ENCODE measurements at regions not wholly inside any gene's neighbourhood (a gene's known extent, or its start where the extent isn't known, plus 50 kb on each side); places are given as distances from the start of the nearest gene placed in this dataset.

DNA sequence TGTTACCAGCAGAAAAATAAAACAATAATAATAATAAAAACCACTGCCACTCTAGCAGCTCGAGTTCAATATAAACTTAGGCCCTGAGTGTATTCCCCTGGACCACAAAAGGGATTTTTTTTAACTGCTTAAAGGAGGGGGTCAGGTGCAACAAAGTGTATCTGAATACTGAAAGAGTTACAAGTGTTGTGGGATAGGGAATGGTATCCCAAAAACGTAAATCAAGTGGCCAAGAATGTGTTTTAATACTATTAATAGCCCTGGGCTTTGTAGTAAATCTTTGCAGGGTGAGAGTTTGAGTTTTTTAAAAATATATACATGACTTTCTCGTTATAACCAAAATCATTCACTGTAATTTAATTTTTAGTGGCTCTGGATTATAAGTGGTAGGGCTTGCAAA lies 860.1 kb upstream of the INTU start:
- no peak for ATAC-seq (ENCODE audit: low FRiP score in 2 of 2)
- no peak overlapping the region for H3K27ac ChIP-seq
- H3K4me3 ChIP-seq: no peak overlapping the region
- TF ChIP-seq EP300 (IDR thresholded peaks at IDR 0.05) (no peak), POLR2AphosphoS5 (IDR thresholded peaks at IDR 0.05) (no peak), POLR2A (IDR thresholded peaks at IDR 0.05) (no peak)
- TF ChIP-seq, protein P1, sequence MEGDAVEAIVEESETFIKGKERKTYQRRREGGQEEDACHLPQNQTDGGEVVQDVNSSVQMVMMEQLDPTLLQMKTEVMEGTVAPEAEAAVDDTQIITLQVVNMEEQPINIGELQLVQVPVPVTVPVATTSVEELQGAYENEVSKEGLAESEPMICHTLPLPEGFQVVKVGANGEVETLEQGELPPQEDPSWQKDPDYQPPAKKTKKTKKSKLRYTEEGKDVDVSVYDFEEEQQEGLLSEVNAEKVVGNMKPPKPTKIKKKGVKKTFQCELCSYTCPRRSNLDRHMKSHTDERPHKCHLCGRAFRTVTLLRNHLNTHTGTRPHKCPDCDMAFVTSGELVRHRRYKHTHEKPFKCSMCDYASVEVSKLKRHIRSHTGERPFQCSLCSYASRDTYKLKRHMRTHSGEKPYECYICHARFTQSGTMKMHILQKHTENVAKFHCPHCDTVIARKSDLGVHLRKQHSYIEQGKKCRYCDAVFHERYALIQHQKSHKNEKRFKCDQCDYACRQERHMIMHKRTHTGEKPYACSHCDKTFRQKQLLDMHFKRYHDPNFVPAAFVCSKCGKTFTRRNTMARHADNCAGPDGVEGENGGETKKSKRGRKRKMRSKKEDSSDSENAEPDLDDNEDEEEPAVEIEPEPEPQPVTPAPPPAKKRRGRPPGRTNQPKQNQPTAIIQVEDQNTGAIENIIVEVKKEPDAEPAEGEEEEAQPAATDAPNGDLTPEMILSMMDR (IDR thresholded peaks at IDR 0.05): no peak
- no peaks in the 10 kb centered on the region for H3K27me3 ChIP-seq
- DNase-seq: no peak
- no peaks in the 10 kb centered on the region for H3K9me3 ChIP-seq
- no peaks in the 10 kb centered on the region for H3K36me3 ChIP-seq
- WGBS, 2 donors: 37 to 45% methylated on average over 3 of the region's 3 CpGs
- H3K4me1 ChIP-seq: no peaks in the 10 kb centered on the region

DNA sequence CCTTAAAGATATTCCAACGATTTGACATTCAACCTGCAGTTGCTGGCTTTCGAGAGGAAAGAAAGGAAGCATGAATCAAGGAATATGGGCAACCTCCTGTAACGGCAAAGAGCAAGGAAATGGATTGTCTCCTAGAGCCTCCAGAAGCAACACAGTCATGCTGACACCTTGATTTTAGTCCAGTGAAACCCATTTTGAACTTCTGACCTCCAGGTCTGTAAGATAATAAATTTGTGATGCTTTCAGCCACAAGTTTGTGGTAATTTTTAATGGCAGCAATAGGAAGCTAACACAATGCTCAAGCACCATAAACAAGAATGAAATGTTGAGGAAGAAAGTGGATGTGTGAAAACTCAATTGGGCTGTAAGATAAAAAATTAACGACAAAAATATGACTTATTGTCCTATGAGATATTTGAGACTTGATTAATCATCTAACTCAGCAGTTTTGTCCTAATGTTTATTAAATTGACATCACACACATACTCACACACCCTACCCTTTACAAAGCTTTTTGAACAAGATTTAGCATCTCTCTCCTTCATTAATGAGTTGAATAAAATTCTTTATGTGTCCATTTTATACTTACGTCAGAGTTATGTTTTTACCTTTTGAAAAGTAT lies 857.2 kb upstream of the INTU start:
- no peak for ATAC-seq (ENCODE audit: low FRiP score in 2 of 2)
- Histone ChIP-seq H3K27me3 (no peaks in the 10 kb centered on the region), H3K4me3 (no peak overlapping the region), H3K4me1 (no peaks in the 10 kb centered on the region), H3K36me3 (no peaks in the 10 kb centered on the region), H3K27ac (no peak overlapping the region), H3K9me3 (no peaks in the 10 kb centered on the region)
- no peak for TF ChIP-seq POLR2A (IDR thresholded peaks at IDR 0.05)
- 68 to 79% methylated on average over 5 of the region's 5 CpGs for WGBS, 2 donors
- DNase-seq: no peak

DNA sequence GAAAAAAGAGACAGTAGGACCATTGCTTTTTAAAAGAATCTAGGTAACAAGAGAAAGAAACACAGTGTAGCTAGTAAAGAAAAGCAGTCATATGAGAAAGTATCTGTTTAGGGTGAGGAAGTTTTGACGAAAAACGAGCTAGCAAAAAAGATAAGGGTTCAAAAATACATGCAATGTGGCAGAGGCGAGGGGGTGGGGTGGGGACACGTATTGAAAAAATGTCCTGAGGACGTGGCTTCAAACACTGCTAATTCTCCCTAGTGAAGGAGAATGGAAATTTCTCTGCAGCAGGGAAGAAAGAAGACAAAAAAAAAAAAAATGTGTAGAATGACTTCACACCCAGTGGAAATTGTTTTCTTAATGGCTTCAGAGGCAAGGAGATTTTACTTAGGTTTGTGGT lies 856.4 kb upstream of the INTU start:
- WGBS, 2 donors: 46 to 54% methylated on average over 5 of the region's 5 CpGs
- DNase-seq (no peak), ATAC-seq (ENCODE audit: low FRiP score in 2 of 2) (no peak)
- H3K27ac ChIP-seq: no peak overlapping the region
- no peaks in the 10 kb centered on the region for H3K27me3 ChIP-seq
- TF ChIP-seq, protein P1 (IDR thresholded peaks at IDR 0.05): no peak
- TF ChIP-seq EP300 (IDR thresholded peaks at IDR 0.05) (no peak), POLR2AphosphoS5 (IDR thresholded peaks at IDR 0.05) (no peak), POLR2A (IDR thresholded peaks at IDR 0.05) (no peak)
- H3K9me3 ChIP-seq: no peaks in the 10 kb centered on the region
- no peaks in the 10 kb centered on the region for H3K4me1 ChIP-seq
- H3K36me3 ChIP-seq: no peaks in the 10 kb centered on the region
- no peak overlapping the region for H3K4me3 ChIP-seq

DNA sequence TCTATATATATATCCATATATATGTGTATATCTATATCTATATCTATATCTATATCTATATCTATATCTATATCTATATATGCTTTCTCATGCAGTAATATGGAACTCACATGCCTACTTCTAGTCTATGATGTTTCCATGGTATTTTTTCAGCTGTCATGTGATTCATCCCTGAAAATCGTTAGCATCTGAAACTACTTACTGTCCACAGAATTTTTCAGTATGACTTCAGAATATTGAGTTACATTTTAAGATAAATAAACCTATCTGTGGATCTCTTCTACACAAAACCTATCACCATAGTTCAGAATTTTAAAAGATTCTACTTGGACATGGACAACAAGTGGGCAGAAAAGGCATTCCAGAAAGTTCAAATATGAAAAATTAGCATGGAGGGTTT lies 855.1 kb upstream of the INTU start:
- Histone ChIP-seq H3K9me3 (no peaks in the 10 kb centered on the region), H3K4me3 (no peak overlapping the region), H3K27ac (no peak overlapping the region), H3K36me3 (no peaks in the 10 kb centered on the region), H3K4me1 (no peaks in the 10 kb centered on the region), H3K27me3 (no peaks in the 10 kb centered on the region)
- TF ChIP-seq EP300 (IDR thresholded peaks at IDR 0.05) (no peak), POLR2A (IDR thresholded peaks at IDR 0.05) (no peak)
- TF ChIP-seq, protein P1 (IDR thresholded peaks at IDR 0.05): no peak
- ATAC-seq (ENCODE audit: low FRiP score in 2 of 2) (peak in 1 of 2 donors; percentile 58), DNase-seq (no peak)
- 88 to 96% methylated on average over 1 of the region's 1 CpG for WGBS, 2 donors

DNA sequence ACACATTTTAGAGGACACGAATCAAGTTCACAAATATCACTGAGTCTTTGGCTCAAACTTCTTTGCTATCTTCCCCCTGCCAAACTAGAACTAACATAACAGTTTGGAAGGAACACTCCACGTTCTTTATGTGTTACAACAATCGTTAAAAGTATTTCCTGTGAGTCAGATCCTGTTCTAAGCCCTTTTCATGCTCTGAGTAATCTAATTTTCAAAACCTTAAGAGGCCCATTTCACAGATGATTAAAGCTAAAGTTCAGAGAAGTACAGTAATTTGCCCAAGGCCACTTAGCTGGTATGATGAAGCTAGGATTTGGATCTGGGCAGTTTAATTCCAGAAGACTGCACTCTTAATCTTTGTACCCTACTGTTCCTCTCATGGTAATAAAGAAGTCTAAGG lies 854.4 kb upstream of the INTU start:
- no peaks in the 10 kb centered on the region for H3K9me3 ChIP-seq
- H3K27ac ChIP-seq: no peak overlapping the region
- TF ChIP-seq, protein P1 (IDR thresholded peaks at IDR 0.05): no peak
- TF ChIP-seq POLR2A (IDR thresholded peaks at IDR 0.05) (no peak), EP300 (IDR thresholded peaks at IDR 0.05) (no peak), POLR2AphosphoS5 (IDR thresholded peaks at IDR 0.05) (no peak)
- WGBS, 2 donors: 21 to 24% methylated on average over 3 of the region's 3 CpGs
- no peak for DNase-seq
- peak in 1 of 2 donors; percentile 73 for ATAC-seq (ENCODE audit: low FRiP score in 2 of 2)
- H3K27me3 ChIP-seq: no peaks in the 10 kb centered on the region
- no peak overlapping the region for H3K4me3 ChIP-seq
- no peaks in the 10 kb centered on the region for H3K36me3 ChIP-seq
- H3K4me1 ChIP-seq: no peaks in the 10 kb centered on the region
